ENCODE measurements at regions not wholly inside any gene's neighbourhood (a gene's known extent, or its start where the extent isn't known, plus 50 kb on each side); places are given as distances from the start of the nearest gene placed in this dataset.

DNA sequence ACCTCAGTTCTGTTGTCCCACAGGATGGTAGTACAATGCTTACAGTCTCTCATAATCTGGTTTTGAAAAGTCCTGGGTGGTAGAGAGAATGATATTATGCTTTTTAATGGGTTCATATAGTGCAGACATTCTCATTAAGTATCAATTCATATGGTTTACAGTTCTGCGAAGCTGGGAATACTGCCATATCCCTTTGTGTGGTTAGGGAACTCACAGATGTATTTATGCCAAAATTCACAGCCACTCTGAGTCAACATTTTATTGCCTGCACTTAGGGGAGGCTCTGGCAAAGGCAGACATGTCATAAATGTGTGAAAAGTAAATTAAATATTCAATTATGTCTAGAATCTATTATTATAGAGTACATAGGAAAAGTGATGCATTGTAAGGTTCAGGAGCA is 808.2 kb downstream of the SUCLG1 start:
- no peaks in the 10 kb centered on the region for H3K36me3 ChIP-seq (replicated peaks in 1 of 2; ENCODE audit: insufficient read depth in 1 of 2, low read depth in 2 of 2)
- H3K27ac ChIP-seq = no peak overlapping the region
- no peak for DNase-seq
- ATAC-seq = no peak
- no peak overlapping the region for H3K4me3 ChIP-seq
- H3K9me3 ChIP-seq = no peaks in the 10 kb centered on the region
- H3K4me1 ChIP-seq = no peaks in the 10 kb centered on the region
- no peaks in the 10 kb centered on the region for H3K27me3 ChIP-seq
- TF ChIP-seq POLR2A (IDR thresholded peaks at IDR 0.05) = no peak
- TF ChIP-seq, protein P1, sequence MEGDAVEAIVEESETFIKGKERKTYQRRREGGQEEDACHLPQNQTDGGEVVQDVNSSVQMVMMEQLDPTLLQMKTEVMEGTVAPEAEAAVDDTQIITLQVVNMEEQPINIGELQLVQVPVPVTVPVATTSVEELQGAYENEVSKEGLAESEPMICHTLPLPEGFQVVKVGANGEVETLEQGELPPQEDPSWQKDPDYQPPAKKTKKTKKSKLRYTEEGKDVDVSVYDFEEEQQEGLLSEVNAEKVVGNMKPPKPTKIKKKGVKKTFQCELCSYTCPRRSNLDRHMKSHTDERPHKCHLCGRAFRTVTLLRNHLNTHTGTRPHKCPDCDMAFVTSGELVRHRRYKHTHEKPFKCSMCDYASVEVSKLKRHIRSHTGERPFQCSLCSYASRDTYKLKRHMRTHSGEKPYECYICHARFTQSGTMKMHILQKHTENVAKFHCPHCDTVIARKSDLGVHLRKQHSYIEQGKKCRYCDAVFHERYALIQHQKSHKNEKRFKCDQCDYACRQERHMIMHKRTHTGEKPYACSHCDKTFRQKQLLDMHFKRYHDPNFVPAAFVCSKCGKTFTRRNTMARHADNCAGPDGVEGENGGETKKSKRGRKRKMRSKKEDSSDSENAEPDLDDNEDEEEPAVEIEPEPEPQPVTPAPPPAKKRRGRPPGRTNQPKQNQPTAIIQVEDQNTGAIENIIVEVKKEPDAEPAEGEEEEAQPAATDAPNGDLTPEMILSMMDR (IDR thresholded peaks at IDR 0.05) = no peak
- intact Hi-C loops (cut with DNase I) = no loop called here
- 20 to 23% methylated on average over 1 of the region's 1 CpG for WGBS, 2 donors

DNA sequence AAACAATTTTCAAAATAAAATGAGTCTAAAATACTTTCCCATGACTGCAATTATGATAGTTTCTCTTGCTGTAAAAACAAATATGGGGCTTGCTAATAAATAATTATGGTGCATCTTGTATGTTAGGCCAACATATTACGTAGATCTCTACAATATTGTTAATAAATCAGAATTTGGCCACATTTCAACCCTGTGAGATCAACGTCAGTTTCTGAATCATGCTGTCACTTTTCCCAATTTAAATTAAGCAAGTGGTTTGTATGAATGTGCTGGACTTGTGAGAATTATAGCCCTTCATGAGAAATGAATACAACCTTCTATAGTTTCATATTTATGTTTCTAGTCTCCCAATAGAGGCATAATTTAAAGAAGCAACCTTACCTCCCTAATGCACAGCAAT is 808.9 kb downstream of the SUCLG1 start:
- Histone ChIP-seq H3K36me3 (replicated peaks in 1 of 2; ENCODE audit: insufficient read depth in 1 of 2, low read depth in 2 of 2) (no peaks in the 10 kb centered on the region), H3K27ac (no peak overlapping the region), H3K4me3 (no peak overlapping the region), H3K9me3 (no peaks in the 10 kb centered on the region), H3K4me1 (no peaks in the 10 kb centered on the region), H3K27me3 (no peaks in the 10 kb centered on the region)
- TF ChIP-seq, protein P1 (IDR thresholded peaks at IDR 0.05) = no peak
- TF ChIP-seq POLR2A (IDR thresholded peaks at IDR 0.05) = no peak
- DNase-seq (no peak), ATAC-seq (no peak)
- intact Hi-C loops (cut with DNase I) = no loop called here
- 64 to 65% methylated on average over 2 of the region's 2 CpGs for WGBS, 2 donors

DNA sequence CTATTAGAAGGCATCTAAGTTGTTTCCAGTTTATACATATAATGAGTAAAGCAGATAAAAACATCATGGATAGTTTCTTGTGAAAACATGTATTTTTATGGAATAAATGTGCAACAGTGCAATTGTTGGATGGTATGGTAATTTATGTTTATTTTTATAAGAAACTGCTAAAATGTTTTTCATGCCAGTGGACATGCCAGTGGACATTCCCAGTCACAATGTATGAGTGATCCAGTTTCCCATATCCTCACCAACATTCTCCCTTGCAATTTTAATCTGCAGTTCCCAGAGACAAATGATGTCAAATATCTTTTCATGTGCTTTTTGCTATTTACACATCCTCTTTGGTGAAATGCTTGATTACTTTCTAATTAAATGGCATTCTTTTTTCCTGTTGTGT is 818.6 kb downstream of the SUCLG1 start:
- DNase-seq = no peak

DNA sequence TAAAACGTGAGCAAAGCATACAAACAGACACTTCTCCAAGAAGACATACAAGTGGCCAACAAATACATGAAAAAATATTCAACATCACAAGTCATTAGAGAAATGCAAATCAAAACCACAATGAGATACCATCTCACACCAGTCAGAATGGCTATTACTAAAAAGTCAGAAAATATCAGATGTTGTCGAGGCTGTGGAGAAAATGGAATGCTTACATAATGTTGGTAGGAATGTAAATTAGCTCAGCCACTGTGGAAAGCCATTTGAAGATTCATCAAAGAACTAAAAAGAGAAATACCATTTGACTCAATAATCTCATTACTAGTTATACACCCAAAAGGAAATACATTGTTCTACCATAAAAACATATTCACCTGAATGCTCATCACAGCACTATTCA is 825.7 kb downstream of the SUCLG1 start:
- ATAC-seq = no peak
- TF ChIP-seq, protein P1 (IDR thresholded peaks at IDR 0.05) = no peak
- no peak for TF ChIP-seq POLR2A (IDR thresholded peaks at IDR 0.05)
- Histone ChIP-seq H3K4me1 (no peaks in the 10 kb centered on the region), H3K36me3 (replicated peaks in 1 of 2; ENCODE audit: insufficient read depth in 1 of 2, low read depth in 2 of 2) (no peaks in the 10 kb centered on the region), H3K27ac (no peak overlapping the region), H3K9me3 (no peaks in the 10 kb centered on the region), H3K27me3 (no peaks in the 10 kb centered on the region), H3K4me3 (no peak overlapping the region)
- DNase-seq = no peak
- 28 to 33% methylated on average over 2 of the region's 2 CpGs for WGBS, 2 donors
- intact Hi-C loops (cut with DNase I) = no loop called here

More for the DNA sequence above, 818.6 kb downstream of the SUCLG1 start:
- no peak overlapping the region for H3K27ac ChIP-seq
- TF ChIP-seq, protein P1 (IDR thresholded peaks at IDR 0.05) = no peak
- TF ChIP-seq POLR2A (IDR thresholded peaks at IDR 0.05) = no peak
- intact Hi-C loops (cut with DNase I) = no loop called here
- no peaks in the 10 kb centered on the region for H3K9me3 ChIP-seq
- no peaks in the 10 kb centered on the region for H3K4me1 ChIP-seq
- ATAC-seq = no peak
- H3K36me3 ChIP-seq (replicated peaks in 1 of 2; ENCODE audit: insufficient read depth in 1 of 2, low read depth in 2 of 2) = no peaks in the 10 kb centered on the region
- no peak overlapping the region for H3K4me3 ChIP-seq
- H3K27me3 ChIP-seq = no peaks in the 10 kb centered on the region

DNA sequence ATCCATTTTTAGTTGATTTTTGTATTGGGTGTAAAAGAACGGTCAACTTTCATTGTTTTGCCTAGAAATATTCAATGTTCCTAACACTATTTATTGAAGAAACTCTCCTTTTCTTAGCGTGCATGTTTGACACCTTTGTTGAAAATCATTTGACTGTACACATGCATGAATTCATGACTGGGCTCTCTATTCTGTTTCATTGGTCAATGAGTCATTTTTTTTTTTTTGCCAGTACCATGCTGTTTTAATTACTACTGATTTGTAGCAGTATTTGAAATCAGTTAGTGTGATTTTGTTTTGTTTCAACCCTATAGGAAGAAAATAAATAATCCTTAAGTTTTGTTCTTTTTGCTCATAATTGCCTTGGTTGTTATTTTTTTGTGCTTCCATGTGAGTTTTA is 828.7 kb downstream of the SUCLG1 start:
- no peaks in the 10 kb centered on the region for H3K27me3 ChIP-seq
- TF ChIP-seq, protein P1 (IDR thresholded peaks at IDR 0.05) = no peak
- no peak for TF ChIP-seq POLR2A (IDR thresholded peaks at IDR 0.05)
- no peak for ATAC-seq
- no peak for DNase-seq
- intact Hi-C loops (cut with DNase I) = no loop called here
- H3K4me1 ChIP-seq = no peaks in the 10 kb centered on the region
- WGBS, 2 donors = 72 to 78% methylated on average over 2 of the region's 2 CpGs
- no peak overlapping the region for H3K27ac ChIP-seq
- no peak overlapping the region for H3K4me3 ChIP-seq
- no peaks in the 10 kb centered on the region for H3K36me3 ChIP-seq (replicated peaks in 1 of 2; ENCODE audit: insufficient read depth in 1 of 2, low read depth in 2 of 2)
- H3K9me3 ChIP-seq = no peaks in the 10 kb centered on the region

All from body of pancreas (tissue), 4 donors.